GM19035 (cell line): ENCODE measurements at regions not wholly inside any gene's neighbourhood (a gene's known extent, or its start where the extent isn't known, plus 50 kb on each side); places are given as distances from the start of the nearest gene placed in this dataset.
"Not testable (repeated sequence)": the region's sequence is repeated elsewhere in the genome, so short reads cannot be mapped to it uniquely, and the experiment has no call there.

Experiments
- ATAC-seq: cut with Tn5 transposase; IDR thresholded peaks from one replicate; pipeline ENCODE4 v1.9.1; 2021; ENCODE audit not compliant: unreplicated experiment

GRCh38 chr2:88859461-88859860, 168.0 kb downstream of the RPIA start:
- no peak for ATAC-seq

GRCh38 chr2:88860421-88861075, 169.1 kb downstream of the RPIA start:
- no peak for ATAC-seq

- peak; percentile 54 for ATAC-seq
Measured at GRCh38 chr2:88865801-88866371, 174.4 kb downstream of the RPIA start.

GRCh38 chr2:88866756-88867155, 175.3 kb downstream of the RPIA start:
- ATAC-seq: no peak

- ATAC-seq: no peak
Measured at GRCh38 chr2:88868861-88869260, 177.4 kb downstream of the RPIA start.

GRCh38 chr2:88870267-88870839, 178.9 kb downstream of the RPIA start:
- ATAC-seq: no peak

- no peak for ATAC-seq
Measured at GRCh38 chr2:88871336-88871735, 179.9 kb downstream of the RPIA start.

GRCh38 chr2:88873620-88874019, 182.1 kb downstream of the RPIA start:
- ATAC-seq: no peak

- no peak for ATAC-seq
Measured at GRCh38 chr2:88874063-88874657, 182.7 kb downstream of the RPIA start.

- ATAC-seq: no peak
Measured at GRCh38 chr2:88875736-88876135, 184.3 kb downstream of the RPIA start.

- no peak for ATAC-seq
Measured at GRCh38 chr2:88880441-88880953, 189.0 kb downstream of the RPIA start.

GRCh38 chr2:88885275-88885674, 193.8 kb downstream of the RPIA start:
- peak; percentile 58 for ATAC-seq

- no peak for ATAC-seq
Measured at GRCh38 chr2:88885679-88886416, 194.4 kb downstream of the RPIA start.

- not testable (repeated sequence) for ATAC-seq
Measured at GRCh38 chr2:88887466-88887865, 196.0 kb downstream of the RPIA start.

- no peak for ATAC-seq
Measured at GRCh38 chr2:88892207-88892606, 200.7 kb downstream of the RPIA start.

- no peak for ATAC-seq
Measured at GRCh38 chr2:88892788-88893187, 201.3 kb downstream of the RPIA start.

GRCh38 chr2:88896971-88897370, 205.5 kb downstream of the RPIA start:
- no peak for ATAC-seq

GRCh38 chr2:88897715-88898114, 206.2 kb downstream of the RPIA start:
- ATAC-seq: no peak

- no peak for ATAC-seq
Measured at GRCh38 chr2:88903749-88904353, 212.4 kb downstream of the RPIA start.

- ATAC-seq: no peak
Measured at GRCh38 chr2:88913280-88913679, 221.8 kb downstream of the RPIA start.
